22Rv1 (cell line): ENCODE measurements at regions not wholly inside any gene's neighbourhood (a gene's known extent, or its start where the extent isn't known, plus 50 kb on each side); places are given as distances from the start of the nearest gene placed in this dataset.

Experiments
- CTCF ChIP-seq: fragments of 450-650 bp; IDR thresholded peaks from 2 replicates; pipeline ENCODE4 v1.5.1; 2017; ENCODE audit warnings: mild to moderate bottlenecking
- ZFX ChIP-seq: fragments of 450-650 bp; IDR thresholded peaks from 2 replicates; pipeline ENCODE4 v1.6.1; 2017; ENCODE audit warnings: antibody characterized with exemption, borderline replicate concordance

- TF ChIP-seq CTCF (no peak), ZFX (no peak)
These were observed 50.8 kb upstream of the ABLIM1 start for GRCh38 chr10:114708717-114709335.
